ENCODE measurements at regions not wholly inside any gene's neighbourhood (a gene's known extent, or its start where the extent isn't known, plus 50 kb on each side); places are given as distances from the start of the nearest gene placed in this dataset.
"Not testable (repeated sequence)": the region's sequence is repeated elsewhere in the genome, so short reads cannot be mapped to it uniquely, and the experiment has no call there.

GRCh38 chr6:164700497-164700896 lies 608.9 kb downstream of the C6orf118 start:
- no peak for DNase-seq (ENCODE audit: low spot score)

- DNase-seq (ENCODE audit: low spot score) = no peak
These were observed 613.5 kb downstream of the C6orf118 start for GRCh38 chr6:164695896-164696295.

DNA sequence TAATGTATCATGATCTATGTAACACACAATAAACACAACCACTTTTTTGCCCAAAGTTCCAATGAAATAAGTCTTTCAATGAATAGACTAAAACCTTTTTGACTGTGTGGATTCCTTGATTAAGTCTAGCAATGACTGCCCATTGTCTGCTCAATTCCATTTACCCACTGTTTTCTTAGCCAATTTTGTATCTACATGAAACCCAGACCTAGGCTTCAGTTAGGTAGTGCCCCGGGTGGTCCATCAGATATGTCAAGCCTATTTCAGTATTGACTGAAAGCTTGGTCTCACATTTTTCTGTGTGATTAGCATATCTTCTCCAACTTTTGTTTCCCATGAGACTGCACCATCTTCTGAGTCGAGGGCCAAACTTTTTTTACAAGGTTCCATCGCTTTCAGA lies 615.0 kb downstream of the C6orf118 start:
- no peak for DNase-seq (ENCODE audit: low spot score)

GRCh38 chr6:164693944-164694343 lies 615.5 kb downstream of the C6orf118 start:
- DNase-seq (ENCODE audit: low spot score) = no peak

DNA sequence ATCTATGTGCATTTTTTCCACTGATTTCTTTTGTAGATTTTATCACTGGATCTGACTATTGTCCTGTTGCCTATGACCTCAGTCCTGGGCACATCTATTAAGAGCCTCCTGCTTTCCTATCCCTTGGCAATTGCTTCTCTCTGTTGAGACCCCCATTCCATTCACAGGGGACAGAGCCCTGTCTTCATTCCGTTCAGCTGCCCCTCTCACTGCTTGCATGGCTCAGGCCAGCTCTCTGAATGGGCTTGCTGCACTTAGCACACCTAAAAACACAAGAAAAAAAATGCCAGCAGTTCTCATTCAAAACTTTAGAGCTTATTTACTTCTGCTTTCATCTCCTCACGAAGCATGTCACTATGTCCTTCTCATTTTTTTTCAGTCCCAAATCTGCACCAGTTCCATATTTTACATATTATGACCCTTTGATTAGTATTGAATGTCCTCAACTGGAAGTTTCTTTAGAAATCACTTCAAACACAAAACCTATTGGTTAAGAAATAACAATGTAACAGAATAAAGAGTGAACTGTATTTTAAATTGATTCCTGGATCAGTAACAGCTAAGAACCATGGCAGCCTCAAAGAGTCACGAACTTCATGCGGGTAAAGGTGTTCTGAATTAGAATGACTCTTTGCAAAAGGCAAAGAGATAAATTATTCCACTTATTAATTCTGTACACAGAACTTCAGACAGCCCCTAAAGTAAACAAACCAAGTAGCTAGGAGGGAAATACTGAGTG lies 616.5 kb downstream of the C6orf118 start:
- DNase-seq (ENCODE audit: low spot score) = no peak

GRCh38 chr6:164690702-164691500 lies 618.5 kb downstream of the C6orf118 start:
- no peak for DNase-seq (ENCODE audit: low spot score)

GRCh38 chr6:164690241-164690640 lies 619.2 kb downstream of the C6orf118 start:
- DNase-seq (ENCODE audit: low spot score) = no peak

GRCh38 chr6:164665328-164665727 lies 644.1 kb downstream of the C6orf118 start:
- no peak for DNase-seq (ENCODE audit: low spot score)

DNA sequence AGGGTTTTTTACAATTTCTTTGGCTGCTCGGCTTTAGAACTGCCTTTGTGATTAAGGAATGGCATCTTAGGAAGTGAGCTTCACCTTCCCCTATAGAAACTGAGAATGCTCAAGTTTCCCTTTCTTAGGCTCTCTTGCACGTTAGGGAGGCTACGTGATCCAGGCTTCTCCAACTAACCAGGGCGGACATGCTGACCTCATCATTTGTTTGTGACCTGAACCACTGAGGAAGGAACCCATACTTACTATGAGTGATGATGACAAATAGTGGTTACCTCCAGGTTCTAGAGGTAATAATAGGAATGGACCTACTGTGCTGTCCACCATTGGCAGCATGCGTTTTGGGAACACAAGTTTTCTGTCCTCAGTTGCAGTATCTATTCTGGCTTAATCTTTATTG lies 645.8 kb downstream of the C6orf118 start:
- DNase-seq (ENCODE audit: low spot score) = no peak

- no peak for DNase-seq (ENCODE audit: low spot score)
These were observed 647.7 kb downstream of the C6orf118 start for GRCh38 chr6:164661716-164662115.

GRCh38 chr6:164660781-164661180 lies 648.6 kb downstream of the C6orf118 start:
- no peak for DNase-seq (ENCODE audit: low spot score)

GRCh38 chr6:164640956-164641355 lies 668.4 kb downstream of the C6orf118 start:
- no peak for DNase-seq (ENCODE audit: low spot score)

- DNase-seq (ENCODE audit: low spot score) = no peak
These were observed 681.0 kb downstream of the C6orf118 start for GRCh38 chr6:164628302-164628931.

DNA sequence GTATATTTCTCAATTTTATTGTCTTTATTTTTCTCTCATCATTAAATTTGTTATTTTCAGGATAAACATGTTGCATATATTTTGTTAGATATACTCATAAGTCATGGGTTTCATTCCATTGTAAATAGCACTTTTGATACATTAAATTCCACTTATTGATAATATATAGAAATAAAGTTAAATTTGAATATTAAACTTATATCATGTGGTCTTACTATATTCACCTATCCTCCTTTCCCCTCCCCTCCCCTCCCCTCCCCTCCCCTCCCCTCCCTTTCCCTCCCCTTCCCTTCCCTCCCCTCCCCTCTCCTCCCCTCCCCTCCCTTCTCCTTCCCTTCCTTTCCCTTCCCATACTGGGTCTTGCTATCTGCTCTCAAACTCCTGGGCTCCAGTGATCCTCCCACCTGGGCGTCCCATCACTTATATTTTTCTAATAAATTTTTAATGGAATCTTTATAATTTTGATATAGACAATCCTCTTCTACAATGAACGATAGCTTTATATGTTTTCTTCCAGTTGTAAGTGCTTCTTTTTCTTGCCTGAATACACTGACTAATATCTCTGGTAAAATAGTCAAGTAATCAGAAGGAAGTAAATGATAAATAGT lies 692.4 kb downstream of the C6orf118 start:
- DNase-seq (ENCODE audit: low spot score) = no peak

DNA sequence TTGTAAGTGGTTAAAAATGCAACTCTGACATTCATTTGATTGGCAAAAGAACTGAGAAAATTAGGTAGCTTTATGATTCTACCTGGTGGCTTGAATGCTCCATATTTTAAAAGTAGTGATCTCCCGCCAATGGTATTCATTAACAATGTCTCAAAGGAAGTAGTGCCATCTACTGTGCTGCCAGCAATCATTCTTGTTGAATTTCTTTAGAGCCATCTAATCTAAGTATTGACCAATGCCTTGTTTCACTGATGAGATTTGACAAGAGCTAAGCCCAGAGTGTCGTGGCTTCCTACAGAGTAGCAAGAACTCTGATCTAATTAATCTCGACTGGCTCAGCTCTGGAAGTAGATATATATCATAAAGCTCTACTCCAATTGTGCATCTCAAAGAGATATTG lies 696.7 kb downstream of the C6orf118 start:
- no peak for DNase-seq (ENCODE audit: low spot score)

DNA sequence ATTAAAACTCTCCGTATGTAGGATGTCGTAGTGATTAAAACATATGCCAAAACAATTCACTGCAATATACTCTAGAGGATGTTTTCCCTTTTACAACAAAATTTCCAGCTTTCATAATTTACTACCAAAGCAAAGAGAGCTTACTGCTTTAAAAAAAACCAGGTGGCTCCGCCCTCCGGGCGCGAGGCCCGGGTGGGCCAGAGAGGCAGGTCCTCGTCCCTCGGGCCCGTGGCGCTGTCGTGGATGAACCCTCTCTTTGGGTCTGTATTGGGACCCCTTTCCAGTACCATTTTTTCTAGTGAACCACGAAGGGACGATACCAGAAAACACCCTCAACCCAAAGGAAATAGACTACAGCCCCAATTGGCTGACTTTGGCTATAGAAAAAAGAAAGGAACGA lies 698.5 kb downstream of the C6orf118 start:
- DNase-seq (ENCODE audit: low spot score) = not testable (repeated sequence)

DNA sequence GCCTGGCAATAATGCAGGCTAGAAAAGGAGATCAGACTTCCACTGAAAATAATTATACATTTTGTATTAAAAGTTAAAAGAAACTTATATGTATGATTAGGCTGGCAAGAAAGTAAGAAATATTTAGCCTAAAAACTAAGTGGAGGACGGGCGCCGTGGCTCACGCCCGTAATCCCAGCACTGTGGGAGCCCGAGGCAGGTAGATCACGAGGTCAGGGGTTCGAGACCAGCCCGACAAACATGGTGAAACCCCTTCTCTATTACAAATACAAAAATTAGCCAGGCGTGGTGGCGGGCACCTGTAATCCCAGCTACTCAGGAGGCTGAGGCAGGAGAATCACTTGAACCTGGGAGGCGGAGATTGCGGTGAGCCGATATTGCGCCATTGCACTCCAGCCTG lies 707.0 kb downstream of the C6orf118 start:
- not testable (repeated sequence) for DNase-seq (ENCODE audit: low spot score)

DNA sequence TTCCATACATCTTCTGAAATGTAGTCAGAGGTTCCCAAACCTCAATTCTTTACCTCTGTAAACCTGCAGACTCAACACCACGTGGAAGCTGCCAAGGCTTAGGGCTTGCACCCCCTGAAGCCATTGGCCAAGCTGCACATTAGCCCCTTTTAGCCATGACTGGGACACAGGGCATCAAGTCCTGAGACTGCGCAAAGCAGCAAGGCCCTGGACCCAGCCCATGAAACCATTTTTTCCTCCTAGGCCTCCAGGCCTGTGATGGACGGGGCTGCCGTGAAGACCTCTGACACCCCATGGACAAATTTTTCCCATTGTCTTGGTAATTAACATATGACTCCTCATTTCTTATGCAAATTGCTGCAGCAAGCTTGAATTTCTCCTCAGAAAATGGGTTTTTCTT lies 727.8 kb downstream of the C6orf118 start:
- DNase-seq (ENCODE audit: low spot score) = no peak

DNA sequence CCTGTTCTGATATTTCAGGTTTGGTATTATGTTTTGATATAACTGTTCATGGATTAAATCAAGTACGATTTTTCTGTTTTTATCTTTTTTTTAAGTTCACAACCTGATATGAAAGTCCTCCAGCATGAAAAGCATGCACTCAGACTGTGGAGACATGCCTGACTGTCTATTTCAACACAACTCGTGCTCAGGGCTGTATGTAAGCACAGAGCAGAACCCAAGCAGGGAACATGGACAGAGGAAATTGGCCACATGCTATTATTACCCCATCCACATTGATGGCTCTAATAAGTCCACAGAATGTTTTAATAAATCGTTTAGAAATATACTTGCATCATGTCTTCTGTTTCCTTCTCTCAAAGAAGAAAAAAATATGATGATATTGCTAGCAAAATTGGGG lies 730.4 kb downstream of the C6orf118 start:
- DNase-seq (ENCODE audit: low spot score) = no peak

- no peak for DNase-seq (ENCODE audit: low spot score)
These were observed 730.8 kb downstream of the C6orf118 start for GRCh38 chr6:164578616-164579015.

DNA sequence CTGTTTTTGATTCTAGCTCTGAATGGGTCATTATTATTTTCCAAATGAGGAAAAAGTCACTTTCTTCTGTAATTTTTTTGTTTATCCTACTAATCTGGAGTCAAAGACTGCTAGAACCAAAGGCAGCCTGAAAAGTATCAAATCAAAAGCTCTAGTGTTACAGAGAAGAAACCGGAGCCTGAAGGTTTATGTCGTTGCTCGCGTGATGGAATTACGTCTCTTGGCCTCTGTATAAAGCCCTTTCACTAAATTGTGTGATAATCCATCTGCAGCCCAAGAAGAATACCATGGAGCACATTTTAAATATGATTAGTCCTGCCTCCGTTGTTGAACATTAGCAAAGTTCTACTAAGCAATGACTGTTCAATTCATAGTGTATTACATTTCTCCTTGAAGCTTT lies 738.6 kb downstream of the C6orf118 start:
- no peak for DNase-seq (ENCODE audit: low spot score)

DNA sequence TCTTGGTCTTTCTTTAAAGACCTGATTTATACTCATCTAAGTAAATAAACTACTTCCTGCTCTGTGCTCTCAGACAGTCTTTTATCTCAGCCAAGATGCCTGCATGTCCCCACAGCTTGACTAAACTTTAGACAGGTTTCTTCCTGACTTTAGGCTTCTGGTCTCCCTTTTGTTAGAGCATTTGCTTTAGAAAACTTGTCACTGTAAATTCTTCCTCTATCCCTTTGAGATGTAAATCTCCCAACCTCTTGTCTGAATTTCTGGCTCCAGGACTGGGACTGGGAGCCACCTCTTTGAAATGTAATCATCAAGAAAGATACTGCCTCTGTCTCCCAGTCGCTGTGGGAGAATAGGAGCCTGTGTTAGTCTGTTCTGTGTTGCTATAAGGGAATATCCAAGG lies 739.9 kb downstream of the C6orf118 start:
- DNase-seq (ENCODE audit: low spot score) = no peak

DNA sequence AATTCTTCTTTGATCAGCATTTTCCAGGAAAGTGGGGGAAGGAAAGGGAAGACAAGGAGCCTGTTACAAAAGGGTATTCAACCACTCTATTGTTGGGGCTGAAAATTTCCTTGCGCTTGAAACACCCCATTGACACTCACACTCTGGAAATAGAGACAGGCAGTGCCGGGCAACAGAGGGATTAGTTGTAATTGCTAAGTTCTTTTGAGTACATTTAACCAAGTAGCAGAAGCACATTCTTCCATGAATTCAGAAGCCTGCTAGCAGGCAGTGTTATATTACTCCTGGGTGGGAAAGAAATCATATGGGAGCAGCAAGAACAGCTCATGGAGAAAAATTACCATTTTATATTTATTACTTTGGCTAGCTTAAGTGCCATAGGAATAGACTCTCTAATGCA lies 745.5 kb downstream of the C6orf118 start:
- no peak for DNase-seq (ENCODE audit: low spot score)
